Ishikawa (cell line): ENCODE measurements at regions not wholly inside any gene's neighbourhood (a gene's known extent, or its start where the extent isn't known, plus 50 kb on each side); places are given as distances from the start of the nearest gene placed in this dataset.

Experiments
- CEBPB ChIP-seq: IDR thresholded peaks from 2 replicates; pipeline ENCODE4 v1.6.1; 2012
- CREB1 ChIP-seq: IDR thresholded peaks from 2 replicates; pipeline ENCODE4 v1.6.1; 2012; ENCODE audit warnings: low read depth
- EP300 ChIP-seq: IDR thresholded peaks from 2 replicates; pipeline ENCODE4 v1.6.1; 2012; ENCODE audit warnings: borderline replicate concordance
- FOXM1 ChIP-seq: IDR thresholded peaks from 2 replicates; pipeline ENCODE4 v1.6.1; 2012; ENCODE audit warnings: low read depth, borderline replicate concordance
- RAD21 ChIP-seq: IDR thresholded peaks from 2 replicates; pipeline ENCODE4 v1.6.1; 2012; ENCODE audit warnings: low read depth
- TAF1 ChIP-seq: IDR thresholded peaks from 2 replicates; pipeline ENCODE4 v1.6.1; 2012; ENCODE audit warnings: low read depth, mild to moderate bottlenecking
- YY1 ChIP-seq: IDR thresholded peaks from 2 replicates; pipeline ENCODE4 v1.6.1; 2012; ENCODE audit warnings: low read depth
- ZBTB7A ChIP-seq: IDR thresholded peaks from 2 replicates; pipeline ENCODE4 v1.6.1; 2012; ENCODE audit warnings: low read depth
- TF ChIP-seq, protein P1 (sequence below): IDR thresholded peaks from 2 replicates; pipeline ENCODE4 v1.6.1; 2012; ENCODE audit warnings: low read depth, mild to moderate bottlenecking

DNA sequence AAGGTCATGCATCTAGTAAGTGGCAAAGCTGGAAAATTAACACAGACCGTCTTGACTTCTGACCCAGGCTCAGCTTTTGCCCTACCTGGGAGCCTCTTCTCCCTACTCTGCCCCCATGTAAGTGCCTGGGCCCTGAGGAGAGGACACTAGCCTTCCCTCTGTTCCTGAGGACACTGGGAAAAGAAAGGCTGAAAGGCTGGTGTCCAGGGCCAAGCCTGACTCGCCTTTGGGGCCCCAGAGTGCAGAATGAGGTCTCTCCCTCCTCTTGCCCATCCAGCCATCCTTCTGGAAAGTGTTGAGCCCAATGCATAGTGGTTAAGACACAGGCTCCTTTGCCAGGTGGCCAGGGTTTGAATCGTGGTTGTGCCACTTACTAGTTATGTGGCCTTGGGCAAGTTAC, 91.5 kb downstream of the PJA1 start:
- TF ChIP-seq TAF1: no peak
- TF ChIP-seq EP300: no peak
- TF ChIP-seq CEBPB: no peak
- TF ChIP-seq RAD21: no peak
- no peak for TF ChIP-seq ZBTB7A
- no peak for TF ChIP-seq CREB1
- TF ChIP-seq, protein P1, sequence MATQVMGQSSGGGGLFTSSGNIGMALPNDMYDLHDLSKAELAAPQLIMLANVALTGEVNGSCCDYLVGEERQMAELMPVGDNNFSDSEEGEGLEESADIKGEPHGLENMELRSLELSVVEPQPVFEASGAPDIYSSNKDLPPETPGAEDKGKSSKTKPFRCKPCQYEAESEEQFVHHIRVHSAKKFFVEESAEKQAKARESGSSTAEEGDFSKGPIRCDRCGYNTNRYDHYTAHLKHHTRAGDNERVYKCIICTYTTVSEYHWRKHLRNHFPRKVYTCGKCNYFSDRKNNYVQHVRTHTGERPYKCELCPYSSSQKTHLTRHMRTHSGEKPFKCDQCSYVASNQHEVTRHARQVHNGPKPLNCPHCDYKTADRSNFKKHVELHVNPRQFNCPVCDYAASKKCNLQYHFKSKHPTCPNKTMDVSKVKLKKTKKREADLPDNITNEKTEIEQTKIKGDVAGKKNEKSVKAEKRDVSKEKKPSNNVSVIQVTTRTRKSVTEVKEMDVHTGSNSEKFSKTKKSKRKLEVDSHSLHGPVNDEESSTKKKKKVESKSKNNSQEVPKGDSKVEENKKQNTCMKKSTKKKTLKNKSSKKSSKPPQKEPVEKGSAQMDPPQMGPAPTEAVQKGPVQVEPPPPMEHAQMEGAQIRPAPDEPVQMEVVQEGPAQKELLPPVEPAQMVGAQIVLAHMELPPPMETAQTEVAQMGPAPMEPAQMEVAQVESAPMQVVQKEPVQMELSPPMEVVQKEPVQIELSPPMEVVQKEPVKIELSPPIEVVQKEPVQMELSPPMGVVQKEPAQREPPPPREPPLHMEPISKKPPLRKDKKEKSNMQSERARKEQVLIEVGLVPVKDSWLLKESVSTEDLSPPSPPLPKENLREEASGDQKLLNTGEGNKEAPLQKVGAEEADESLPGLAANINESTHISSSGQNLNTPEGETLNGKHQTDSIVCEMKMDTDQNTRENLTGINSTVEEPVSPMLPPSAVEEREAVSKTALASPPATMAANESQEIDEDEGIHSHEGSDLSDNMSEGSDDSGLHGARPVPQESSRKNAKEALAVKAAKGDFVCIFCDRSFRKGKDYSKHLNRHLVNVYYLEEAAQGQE: no peak
- no peak for TF ChIP-seq YY1
- no peak for TF ChIP-seq FOXM1
